Midbrain (tissue), 1 donor: ENCODE measurements at regions not wholly inside any gene's neighbourhood (a gene's known extent, or its start where the extent isn't known, plus 50 kb on each side); places are given as distances from the start of the nearest gene placed in this dataset.

Source experiments
- DNase-seq: peaks from one replicate; lab custom pipeline; 2025; lab: John Stamatoyannopoulos, UW

DNA sequence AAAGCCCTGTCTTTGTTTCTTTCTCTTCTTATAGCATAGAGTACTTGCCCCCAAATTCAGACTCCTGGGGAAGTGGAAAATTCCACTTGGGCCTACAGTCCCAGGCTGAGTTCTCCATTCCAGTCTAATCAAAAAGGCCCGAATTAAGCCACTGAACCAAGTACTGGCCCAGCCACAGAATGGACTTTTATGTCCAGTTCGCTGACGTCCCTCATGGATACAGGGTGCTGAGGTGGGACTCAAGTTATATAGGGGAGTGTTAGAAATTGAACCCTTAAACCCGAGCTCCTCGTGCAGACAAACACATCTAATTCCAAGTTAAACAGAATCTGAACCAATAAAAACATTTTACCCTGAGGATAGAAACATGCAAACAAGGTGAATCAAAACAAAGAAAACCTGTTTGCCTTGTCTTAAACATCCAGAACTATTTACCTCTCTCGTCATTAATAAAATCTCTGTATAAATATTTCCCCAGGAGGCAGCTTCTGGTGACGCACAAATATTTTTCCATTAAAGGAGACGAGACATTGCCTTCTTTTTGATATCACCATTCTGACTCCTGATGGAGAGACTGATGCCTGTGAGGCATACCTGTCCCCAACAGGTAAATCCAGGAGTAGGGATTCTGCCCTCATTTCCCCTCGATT is 136.8 kb upstream of the ARL4C start:
- no peak for DNase-seq

DNA sequence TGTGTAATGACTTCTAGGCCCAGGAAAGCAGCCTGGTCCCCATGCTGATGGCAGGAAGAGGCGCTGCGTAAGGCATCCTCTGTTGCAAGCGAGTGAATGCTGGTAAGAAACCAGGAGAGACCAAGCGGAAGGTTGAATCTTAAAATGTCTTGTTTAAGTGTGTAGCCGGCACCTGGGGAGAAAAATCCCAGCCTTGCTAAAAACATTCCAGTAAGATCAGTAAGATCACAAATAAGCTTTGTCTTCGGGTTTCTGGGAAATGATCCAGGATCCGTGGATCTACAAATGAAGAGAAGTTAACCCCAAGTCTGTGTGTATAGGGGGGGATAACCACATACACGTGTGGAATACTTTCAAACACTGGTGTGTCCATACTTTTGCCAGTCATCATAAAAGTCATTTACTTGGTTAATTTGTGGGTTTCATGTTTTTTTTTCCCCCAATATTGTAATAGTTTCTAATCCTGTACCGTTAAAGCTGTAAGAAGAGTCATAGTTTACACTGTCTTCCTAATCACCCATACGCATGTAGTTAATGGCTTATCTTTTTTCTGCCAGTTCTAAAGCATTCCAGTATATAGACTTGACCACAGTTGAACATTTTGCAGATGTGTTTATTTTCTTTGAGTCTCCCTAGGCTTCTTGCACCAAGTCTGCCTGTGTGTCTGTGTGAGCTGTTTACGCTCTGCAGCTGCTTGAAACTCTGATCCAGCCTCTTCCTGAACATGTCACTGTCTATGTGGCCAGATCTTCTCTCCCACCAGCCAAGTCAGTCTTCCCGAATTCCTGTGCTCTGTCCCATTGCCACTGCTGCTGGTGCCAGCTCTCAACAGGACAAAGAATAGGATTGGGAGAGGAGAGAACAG is 135.9 kb upstream of the ARL4C start:
- no peak for DNase-seq

- DNase-seq = no peak
Observed at GRCh38 chr2:234631646-234632514, 135.0 kb upstream of the ARL4C start.

DNA sequence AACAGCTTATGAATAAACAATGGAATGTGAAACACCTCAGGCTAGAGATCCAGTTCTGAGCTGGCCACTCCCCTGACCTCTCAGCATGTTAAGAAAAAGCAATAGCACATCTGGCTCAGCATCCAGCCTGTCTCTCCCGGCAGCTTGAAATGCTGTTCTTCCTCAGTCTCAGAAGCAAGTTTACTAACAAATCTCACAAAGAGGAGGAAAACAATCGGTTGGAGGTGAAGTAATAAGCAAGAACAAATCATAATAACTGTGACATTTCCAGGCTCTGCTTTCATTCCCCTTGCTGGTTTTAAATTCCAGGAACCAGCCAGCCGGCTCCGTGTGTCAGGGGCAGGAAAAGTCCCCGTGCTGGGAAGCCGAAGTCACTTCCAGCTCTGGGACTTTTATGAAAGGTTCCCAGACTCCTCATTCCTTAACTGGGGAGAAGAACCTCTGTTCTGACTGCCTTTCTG is 133.9 kb upstream of the ARL4C start:
- no peak for DNase-seq

- DNase-seq = no peak
Observed at GRCh38 chr2:234629596-234629995, 132.7 kb upstream of the ARL4C start.

DNA sequence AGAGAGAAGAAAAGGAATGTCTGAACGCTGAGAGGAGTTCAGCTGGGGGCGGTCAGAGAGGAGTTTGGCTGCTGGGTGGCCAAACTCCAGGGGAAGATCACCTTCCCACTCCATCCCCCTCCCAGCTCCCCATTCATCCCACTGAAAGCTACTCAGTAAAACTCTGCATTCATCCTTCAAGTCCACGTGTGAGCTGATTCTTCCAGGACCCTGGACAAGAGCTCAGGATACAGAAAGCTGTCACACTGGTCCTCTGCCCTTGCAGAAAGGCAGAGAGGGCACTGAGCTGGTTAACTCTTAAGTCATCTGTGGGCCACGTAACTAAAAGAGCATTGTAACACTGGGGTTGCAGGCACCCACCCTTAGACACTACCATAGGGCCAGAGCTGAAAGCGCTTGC is 132.1 kb upstream of the ARL4C start:
- DNase-seq = no peak

- no peak for DNase-seq
Observed at GRCh38 chr2:234627308-234627707, 130.4 kb upstream of the ARL4C start.

GRCh38 chr2:234626566-234627130 is 129.8 kb upstream of the ARL4C start:
- no peak for DNase-seq

GRCh38 chr2:234625626-234626250 is 128.9 kb upstream of the ARL4C start:
- no peak for DNase-seq

DNA sequence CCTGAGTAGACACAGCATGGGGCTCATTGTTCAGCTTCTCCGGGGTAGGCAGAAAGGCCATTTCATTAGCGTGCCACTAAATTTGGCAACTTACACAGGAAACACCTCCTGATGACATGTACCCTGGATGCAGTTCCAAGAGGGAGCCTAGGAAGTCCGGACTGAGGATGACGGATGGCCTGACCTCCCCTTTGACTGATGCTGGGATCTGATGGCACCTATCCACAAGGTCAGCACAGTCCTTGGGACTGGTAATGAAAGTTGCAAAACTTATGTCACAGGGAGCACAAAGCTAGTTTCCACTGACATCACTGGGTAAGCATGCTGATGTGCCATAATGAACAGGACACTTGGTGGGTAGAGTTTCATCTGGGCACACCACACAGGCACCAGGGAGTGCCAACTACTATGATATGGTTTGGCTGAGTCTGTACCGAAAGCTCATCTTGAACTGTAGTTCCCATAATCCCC is 126.7 kb upstream of the ARL4C start:
- DNase-seq = no peak

DNA sequence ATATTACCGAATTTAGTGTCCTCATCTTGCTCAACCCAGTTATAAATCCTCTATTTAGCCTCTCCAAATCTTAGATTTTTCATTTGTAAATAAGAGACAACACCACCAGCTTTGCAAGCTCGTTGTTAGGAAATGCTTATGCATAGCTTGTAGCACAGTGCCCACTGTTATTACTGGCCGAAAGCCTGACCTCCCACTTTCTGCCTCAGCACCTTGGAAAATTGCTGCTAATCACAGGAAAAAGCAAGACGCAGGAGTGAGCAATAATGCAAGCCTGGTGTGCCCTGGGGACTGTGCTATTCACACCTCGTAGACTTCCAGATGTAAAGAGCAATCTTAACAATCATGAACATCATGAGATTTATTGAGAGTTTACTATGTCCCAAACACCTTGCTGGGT is 124.2 kb upstream of the ARL4C start:
- DNase-seq = no peak

DNA sequence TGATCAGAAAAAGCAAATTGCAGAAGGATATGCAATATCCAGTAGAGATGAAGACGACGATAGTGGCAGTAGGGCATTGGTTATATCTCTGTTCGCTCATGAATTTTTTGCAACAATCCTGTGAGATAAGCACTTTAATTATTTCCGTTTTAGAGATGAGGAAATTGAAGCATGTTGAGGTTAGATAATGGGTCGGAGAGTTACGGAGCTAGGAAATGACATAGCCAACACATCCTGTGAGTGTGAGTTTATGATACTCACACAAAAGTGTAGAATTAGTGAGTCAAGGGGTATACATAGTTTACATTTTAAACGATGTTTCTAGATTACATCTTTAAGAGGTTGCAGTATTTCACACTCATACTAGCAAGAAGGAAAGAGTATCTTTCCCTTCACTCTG is 123.1 kb upstream of the ARL4C start:
- no peak for DNase-seq

DNA sequence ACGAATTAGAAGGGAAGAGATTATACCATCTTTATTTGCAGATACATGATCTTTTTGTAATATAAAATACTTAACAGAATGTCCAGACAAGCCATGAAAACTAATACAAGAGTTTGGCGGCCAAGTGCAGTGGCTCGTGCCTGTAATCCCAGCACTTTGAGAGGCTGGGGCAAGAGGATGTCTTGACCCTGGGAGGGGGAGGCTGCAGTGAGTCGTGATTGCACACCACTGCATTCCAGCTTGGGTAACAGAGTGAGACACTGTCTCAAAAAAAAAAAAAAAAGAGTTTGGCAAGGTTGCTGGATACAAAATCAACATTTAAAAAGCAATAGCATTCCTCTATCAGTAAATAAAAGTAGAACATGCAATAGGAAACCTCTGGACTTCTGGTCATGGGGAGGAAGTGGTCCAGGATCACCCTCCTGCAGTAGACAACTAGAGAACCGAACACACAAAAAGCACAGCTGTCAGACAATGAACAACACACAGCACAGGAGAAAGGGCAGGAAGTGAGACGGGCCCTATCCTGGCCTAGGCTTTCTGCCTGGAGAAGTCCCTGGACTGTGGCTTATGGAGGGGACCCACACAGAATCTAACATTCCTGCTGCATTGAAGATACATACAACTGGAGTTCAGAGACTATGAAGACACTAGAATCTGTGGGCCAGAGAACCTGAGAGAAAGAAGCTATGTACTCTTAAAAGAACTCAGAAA is 118.9 kb upstream of the ARL4C start:
- no peak for DNase-seq

GRCh38 chr2:234611209-234611608 is 114.3 kb upstream of the ARL4C start:
- DNase-seq = no peak

GRCh38 chr2:234608946-234609345 is 112.1 kb upstream of the ARL4C start:
- DNase-seq = no peak

DNA sequence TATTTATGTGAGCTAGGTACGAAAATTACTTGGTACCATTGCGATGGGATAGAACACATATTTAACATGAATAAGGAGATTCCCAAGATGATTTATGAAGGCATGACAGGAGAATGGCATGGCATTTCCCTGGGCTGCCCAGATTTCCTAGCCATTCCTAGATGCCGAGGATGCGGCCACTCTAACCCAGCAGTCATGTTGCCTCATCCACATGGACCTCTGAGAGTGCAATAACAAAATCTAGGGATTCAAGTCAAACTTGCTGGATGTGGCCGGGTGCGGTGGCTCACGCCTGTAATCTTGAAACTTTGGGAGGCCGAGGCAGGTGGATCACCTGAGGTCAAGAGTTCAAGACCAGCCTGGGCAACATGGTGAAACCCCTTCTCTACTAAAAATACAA is 110.8 kb upstream of the ARL4C start:
- no peak for DNase-seq

DNA sequence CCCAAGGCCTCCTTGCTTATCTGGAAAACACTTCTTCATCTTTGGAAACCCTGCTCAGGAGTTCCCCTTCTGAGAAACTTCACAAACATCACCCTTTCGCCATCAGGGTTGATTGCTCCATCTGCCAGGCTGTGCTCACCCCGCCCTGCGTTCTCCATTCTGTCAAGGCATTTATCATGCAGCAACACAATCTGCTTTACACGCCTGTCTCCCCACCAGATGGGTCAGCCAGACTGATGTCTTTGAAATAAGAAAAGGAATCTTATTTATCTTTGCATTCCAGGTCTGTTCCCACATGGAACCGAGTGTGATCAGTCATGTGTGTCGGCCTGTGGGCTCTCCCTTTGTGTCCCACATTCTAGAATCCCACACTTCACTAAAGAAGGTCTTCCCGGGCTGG is 110.0 kb upstream of the ARL4C start:
- no peak for DNase-seq

GRCh38 chr2:234603619-234604018 is 106.7 kb upstream of the ARL4C start:
- DNase-seq = no peak

DNA sequence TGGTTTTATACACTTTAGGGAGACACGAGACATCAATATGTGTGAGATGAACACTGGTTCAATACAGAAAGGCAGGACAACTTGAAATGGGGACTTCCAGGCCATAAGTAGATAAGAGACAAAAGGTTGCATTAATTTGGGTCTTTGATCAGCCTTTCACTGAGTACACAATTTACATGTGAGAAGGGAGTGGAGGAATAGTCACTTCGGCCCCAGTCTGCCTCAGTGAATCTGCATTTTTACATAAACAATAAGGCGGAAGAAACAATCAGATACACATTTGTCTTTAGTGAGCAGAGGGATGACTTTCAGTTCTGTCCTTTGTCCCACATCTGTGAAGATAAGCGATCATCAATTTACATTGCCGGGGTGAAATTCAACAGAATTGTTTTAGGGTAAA is 104.3 kb upstream of the ARL4C start:
- no peak for DNase-seq

DNA sequence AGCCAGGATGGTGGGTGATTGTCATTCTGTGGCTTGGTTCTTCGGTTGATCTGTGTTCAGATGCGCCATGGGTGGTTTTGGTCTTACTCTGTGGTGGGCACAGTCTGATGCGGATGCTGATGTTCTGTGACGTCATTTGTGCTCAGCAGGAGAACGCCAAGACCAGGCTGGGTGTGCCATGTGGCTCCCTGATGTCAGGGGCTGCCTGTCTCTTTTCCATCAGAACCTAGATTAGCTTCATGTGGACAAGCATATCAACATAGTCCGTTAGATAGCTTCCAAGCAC is 100.6 kb upstream of the ARL4C start:
- no peak for DNase-seq
